ENCODE measurements at regions not wholly inside any gene's neighbourhood (a gene's known extent, or its start where the extent isn't known, plus 50 kb on each side); places are given as distances from the start of the nearest gene placed in this dataset.

DNA sequence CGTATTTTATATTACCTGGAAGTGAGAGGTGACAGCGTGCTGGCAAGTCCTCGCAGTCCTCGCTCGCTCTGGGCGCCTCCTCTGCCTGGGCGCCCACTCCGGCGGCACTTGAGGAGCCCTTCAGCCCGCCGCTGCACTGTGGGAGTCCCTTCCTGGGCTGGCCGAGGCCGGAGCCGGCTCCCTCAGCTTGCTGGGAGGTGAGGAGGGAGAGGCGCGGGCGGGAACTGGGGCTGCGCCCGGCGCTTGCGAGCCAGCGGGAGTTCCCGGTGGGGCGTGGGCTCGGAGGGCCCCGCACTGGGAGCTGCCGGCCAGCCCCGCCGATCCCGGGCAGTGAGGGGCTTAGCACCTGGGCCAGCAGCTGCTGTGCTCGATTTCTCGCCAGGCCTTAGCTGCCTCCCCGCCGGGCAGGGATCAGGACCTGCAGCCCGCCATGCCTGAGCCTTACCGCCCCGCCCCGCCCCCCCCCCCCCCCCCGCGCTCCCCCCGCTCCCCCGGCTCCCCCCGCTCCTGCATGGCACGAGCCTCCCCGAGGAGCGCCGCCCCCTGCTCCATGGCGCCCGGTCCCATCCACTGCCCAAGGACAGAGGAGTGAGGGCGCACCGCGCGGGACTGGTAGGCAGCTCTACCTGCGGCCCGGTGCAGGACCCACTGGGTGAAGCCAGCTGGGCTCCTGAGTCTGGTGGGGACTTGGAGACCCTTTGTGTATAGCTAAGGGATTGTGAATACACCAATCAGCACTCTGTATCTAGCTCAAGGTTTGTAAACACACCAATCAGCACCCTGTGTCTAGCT lies 298.9 kb upstream of the MAGEB16 start:
- TF ChIP-seq TCF7L2 (IDR thresholded peaks at IDR 0.05; ENCODE audit: low read depth, low read length) (no peak), SIN3A (IDR thresholded peaks at IDR 0.05; ENCODE audit: borderline replicate concordance, insufficient read depth, low read depth, low read length) (no peak)
- TF ChIP-seq, protein P1, sequence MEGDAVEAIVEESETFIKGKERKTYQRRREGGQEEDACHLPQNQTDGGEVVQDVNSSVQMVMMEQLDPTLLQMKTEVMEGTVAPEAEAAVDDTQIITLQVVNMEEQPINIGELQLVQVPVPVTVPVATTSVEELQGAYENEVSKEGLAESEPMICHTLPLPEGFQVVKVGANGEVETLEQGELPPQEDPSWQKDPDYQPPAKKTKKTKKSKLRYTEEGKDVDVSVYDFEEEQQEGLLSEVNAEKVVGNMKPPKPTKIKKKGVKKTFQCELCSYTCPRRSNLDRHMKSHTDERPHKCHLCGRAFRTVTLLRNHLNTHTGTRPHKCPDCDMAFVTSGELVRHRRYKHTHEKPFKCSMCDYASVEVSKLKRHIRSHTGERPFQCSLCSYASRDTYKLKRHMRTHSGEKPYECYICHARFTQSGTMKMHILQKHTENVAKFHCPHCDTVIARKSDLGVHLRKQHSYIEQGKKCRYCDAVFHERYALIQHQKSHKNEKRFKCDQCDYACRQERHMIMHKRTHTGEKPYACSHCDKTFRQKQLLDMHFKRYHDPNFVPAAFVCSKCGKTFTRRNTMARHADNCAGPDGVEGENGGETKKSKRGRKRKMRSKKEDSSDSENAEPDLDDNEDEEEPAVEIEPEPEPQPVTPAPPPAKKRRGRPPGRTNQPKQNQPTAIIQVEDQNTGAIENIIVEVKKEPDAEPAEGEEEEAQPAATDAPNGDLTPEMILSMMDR (IDR thresholded peaks at IDR 0.05): no peak
- TF ChIP-seq, protein P2, sequence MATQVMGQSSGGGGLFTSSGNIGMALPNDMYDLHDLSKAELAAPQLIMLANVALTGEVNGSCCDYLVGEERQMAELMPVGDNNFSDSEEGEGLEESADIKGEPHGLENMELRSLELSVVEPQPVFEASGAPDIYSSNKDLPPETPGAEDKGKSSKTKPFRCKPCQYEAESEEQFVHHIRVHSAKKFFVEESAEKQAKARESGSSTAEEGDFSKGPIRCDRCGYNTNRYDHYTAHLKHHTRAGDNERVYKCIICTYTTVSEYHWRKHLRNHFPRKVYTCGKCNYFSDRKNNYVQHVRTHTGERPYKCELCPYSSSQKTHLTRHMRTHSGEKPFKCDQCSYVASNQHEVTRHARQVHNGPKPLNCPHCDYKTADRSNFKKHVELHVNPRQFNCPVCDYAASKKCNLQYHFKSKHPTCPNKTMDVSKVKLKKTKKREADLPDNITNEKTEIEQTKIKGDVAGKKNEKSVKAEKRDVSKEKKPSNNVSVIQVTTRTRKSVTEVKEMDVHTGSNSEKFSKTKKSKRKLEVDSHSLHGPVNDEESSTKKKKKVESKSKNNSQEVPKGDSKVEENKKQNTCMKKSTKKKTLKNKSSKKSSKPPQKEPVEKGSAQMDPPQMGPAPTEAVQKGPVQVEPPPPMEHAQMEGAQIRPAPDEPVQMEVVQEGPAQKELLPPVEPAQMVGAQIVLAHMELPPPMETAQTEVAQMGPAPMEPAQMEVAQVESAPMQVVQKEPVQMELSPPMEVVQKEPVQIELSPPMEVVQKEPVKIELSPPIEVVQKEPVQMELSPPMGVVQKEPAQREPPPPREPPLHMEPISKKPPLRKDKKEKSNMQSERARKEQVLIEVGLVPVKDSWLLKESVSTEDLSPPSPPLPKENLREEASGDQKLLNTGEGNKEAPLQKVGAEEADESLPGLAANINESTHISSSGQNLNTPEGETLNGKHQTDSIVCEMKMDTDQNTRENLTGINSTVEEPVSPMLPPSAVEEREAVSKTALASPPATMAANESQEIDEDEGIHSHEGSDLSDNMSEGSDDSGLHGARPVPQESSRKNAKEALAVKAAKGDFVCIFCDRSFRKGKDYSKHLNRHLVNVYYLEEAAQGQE (IDR thresholded peaks at IDR 0.05; ENCODE audit: insufficient read depth in 1 of 2, low read depth in 2 of 2, low read length in 1 of 2): no peak

Measured in Panc1 (cell line).